ENCODE measurements at regions not wholly inside any gene's neighbourhood (a gene's known extent, or its start where the extent isn't known, plus 50 kb on each side); places are given as distances from the start of the nearest gene placed in this dataset.

DNA sequence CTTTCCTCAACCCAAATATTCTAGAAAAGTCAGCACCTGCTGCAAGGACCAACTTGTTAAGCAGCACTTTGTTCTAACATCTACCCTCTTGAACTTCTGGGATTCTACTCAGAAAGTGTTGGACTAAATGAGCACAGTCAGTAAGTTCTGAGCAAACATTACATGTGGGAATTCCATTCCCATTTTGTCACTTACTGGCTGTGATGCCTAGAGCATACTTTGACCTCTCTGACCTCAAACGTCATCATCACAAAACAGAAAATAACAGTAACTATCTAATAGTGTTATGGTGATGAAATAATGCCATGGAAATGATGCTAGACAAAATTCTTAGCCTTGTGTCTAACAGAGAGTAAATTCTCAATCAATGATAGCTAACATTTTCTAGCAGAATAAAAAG lies 829.4 kb downstream of the EPHA7 start:
- no peak for DNase-seq

DNA sequence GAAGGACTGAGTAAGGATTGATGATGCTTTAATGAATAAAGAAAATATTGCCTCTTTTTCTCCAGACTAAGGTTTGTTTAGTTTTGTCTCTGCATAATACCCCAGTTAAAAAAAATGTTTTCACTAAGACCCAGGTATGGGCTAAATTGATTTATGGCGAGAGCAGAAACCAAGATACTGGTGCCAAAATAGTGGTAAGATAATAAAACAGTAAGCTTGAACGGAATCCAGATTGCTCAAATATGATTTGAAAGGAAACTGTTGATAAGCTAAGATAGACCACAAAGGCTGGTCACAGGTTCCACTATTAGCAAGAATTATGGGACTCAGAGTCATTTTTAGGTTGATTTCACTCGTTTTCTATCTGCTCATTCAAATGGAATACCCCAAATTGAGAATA lies 831.2 kb downstream of the EPHA7 start:
- no peak for DNase-seq

DNA sequence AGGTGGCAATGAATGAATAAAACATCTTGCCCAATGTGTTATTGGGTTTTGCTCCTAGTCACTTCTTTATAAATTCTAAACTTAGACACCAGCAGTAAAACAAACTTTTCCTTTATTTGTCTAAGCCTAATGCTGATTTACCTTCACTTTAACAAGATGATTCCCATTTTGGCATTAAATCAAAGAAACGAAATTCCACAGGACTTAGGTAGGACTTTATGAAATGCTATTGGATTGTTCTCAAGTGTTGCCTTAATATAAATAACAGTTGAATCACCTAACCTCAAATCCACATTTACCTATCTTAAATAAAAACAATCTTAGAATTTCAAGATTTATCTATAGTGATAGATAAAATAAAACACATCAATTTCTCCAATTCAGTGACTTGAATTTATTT lies 831.8 kb downstream of the EPHA7 start:
- no peak for DNase-seq

DNA sequence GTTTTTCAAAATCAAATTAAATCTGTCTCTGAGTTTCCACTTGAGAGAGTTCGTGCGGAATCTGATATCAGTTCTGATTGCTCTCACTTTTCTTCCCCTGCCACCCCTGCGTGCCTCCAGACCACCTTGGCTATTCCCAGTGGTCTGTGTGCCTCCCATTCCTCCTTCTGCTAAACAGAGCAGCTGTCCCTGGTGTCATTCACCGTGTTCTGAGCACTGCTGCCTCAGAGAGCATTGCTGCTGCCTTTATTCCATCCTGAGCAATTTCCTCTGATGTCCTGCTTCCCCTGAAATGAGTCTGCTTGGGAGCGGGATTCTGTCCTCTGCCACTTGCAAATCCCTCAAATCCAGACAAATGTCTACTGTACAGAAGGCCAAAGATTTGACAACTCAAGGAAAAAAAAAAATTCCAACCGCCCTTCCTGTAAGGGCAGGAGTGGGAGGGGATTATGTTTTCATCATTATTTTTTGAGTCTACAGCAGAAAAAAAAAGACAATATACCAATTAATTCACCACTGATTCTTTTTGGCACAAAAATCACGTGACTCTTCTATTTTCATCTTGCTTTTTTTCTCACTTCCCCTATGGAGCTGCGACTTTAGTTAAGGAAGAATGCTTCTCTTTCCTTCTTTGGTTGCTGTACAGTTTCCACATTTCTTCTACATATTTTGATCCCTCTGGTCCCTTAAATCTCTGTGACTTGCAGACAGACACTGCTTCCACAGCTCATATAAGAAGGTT lies 833.0 kb downstream of the EPHA7 start:
- DNase-seq: no peak

DNA sequence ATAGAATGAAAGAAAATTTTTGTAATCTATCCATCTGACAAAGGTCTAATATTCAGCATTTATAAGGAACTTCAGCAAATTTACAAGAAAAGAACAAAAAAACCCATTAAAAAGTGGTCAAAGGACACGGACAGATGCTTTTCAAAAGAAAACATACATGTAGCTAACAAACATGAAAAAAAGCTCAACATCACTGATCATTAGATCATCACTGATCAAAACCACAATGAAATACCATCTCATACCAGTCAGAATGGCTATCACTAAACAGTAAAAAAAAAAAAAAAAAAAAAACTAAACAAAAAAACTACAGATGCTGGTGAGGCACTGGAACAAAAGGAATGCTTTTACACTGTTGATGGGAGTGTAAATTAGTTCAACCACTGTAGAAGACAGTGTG lies 837.1 kb downstream of the EPHA7 start:
- DNase-seq: no peak

DNA sequence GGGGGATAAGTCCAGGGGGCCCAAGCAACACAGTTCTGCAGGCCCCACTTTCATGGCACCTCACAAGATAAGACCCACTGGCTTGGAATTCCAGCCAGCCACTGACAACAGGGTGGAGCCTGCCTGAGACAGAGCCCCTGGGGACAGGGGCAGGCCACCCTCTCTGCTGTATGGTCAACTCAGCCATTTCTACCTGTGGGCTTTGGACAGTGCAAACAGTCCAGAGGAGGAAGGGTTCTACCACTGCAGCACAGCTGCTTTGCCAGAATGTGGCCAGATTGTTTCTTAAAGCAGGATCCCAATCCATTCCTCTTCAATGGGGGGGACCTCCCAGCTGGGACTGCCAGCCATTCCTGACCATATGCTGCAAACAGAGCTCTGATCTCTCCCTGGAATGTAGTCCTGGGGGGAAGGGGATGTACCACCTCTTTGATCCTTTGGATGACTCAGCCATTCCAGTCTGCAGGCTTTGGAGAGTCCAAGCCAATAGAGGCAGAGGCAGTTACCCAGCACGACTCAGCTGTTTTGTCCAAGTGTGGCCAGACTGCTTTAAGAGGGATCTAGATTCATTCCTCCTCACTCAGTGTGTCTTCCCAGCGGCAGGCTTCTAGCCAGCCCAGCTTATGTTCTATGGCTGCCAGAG lies 842.2 kb downstream of the EPHA7 start:
- DNase-seq: no peak

DNA sequence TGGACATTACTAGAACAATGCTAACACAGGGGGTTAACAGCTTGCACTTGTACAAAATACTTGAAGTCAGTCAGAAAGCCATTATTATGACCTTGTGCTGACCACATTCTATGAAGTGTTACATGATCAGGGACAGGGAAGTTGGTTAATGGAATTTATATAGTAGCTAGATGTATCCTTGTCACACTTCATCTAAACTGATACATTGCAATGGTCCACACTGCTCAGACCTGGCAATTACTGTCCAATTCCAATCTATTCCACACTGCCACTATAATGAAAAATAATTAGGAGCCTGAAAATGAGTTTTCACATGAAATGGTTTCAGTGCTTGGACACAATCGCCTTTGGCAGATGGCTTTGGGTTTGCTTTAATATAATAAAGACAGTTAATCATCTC lies 850.8 kb downstream of the EPHA7 start:
- no peak for DNase-seq

DNA sequence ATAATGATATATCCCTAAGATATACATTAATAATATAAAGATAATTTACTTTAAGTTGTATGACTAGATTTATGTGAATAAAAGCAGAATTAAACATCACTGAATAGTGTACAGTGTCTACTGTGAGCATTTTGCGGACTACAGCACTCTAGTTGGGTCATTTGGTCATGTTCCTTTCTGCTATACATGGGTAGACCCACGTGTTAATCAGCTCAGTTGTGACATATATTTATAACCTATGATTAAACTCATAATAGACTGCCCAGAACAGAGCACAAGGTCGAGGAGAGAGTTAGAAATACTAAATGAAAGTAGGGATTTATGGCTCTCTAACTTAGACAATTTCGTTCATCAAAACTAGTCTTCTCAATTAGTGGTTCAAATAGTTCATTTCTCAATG lies 852.7 kb downstream of the EPHA7 start:
- no peak for DNase-seq

DNA sequence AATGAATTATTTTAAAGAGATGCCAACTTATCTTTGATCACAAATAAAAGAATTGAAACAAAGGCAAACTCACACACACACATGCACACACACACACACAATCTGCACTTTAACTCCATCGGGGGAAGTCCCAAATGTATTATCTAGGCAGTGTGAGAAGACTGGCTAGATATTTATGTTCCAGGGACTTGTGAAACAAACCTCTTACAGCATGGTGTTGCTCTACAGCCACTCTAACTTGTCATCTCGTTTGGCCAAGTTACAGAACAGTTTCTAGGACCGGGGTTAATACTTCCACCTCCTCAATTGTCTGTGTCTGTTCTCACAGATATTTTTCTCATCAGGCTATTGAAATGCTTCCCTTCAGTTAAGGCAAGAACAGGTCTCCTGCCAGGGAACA lies 855.0 kb downstream of the EPHA7 start:
- no peak for DNase-seq

DNA sequence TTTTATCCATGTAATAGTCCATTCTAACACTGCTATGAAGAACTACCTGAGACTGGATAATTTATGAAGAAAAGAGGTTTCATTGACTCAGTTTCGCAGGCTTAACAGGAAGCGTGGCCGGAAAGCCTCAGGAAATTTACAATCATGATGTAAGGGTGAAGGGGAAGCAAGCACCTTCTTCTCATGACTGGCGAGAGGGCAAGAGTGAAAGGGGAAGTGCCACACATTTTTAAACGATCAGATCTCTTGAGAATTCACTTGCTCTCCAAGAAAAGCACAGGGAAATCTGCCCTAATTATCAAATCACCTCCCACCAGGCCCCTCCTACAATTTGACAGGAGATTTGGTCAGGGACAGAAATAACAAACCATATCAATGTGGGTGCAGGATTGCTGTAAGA lies 859.7 kb downstream of the EPHA7 start:
- no peak for DNase-seq

DNA sequence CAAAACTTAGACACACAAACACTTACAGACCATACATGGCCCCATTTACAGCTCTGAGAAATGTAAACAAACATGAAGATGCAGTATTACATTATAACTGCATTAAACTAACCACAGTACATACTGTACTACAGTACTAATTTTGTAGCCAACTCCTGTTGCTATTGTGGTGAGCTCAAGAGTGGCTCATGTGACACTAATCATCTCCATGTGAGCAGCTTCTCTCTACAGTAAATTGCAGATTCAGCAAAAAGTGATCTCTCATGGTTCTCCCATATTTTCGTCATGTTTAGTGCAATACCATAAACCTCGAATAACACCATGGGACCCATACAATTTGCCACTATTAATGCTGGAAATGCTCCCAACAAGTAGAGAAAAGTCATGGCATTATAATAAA lies 860.4 kb downstream of the EPHA7 start:
- no peak for DNase-seq

DNA sequence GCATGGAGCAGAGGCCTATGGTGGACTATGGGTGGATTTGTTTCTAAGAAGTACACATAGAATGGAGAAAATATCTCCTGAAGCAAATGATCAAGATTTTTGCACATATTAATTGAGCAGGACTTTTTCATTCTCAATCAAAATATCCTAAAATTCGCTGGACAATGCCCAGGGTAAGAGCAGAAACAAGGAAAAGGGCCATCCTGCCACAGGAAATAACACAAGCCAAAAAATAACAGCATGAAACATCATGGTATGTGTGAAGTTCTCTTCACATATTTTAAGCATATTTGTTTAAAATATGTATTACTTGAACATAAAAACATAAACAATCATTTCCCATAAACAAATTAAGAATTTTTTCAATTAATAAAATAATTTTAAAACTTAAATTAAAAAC lies 868.9 kb downstream of the EPHA7 start:
- DNase-seq: no peak

DNA sequence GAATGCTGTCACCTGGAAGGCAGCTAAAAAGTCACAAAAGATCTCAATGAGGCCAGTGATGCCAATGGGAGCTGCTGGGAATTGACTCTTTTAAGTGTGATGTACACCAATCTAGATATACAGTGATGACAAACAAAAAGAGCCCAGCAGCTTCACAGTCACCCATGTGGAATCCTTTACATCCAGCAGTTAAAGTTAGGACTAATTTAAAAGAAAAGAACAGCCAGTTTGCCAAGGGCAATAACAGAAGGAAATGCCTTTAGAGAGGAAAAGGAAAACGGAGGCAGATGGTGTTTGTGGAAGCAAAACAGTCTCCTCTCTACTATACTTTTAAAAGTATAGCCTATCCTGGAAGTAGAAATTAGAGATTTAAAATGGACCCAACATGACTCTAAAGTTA lies 873.5 kb downstream of the EPHA7 start:
- no peak for DNase-seq

DNA sequence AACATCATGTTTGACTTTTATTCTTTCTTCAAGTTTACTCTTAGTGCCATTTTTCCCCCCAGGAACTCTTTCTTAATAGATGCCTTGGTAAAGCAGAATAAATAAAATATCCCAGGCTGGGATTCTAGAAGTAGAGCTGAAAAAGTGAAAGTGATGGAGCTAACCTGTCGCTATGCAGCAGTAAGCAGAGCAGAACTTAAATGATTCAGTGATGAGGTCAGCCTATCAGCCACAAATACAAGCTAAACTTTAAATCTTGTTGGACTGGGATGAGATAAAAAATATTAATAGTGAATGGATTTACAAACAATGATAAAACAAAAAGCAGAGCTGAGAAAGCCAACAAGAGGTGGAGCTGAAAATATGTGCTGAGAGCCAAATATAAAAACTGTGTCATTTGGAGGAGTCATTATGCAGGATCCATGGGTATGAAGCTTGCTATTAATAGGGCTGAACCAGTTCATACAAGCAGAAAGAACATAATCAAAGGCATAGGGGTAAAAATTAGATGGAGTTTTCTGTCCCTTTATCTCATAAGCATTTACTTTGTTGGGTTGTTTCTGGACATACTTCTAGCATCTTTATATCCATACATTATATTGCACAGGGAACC lies 877.8 kb downstream of the EPHA7 start:
- DNase-seq: no peak

DNA sequence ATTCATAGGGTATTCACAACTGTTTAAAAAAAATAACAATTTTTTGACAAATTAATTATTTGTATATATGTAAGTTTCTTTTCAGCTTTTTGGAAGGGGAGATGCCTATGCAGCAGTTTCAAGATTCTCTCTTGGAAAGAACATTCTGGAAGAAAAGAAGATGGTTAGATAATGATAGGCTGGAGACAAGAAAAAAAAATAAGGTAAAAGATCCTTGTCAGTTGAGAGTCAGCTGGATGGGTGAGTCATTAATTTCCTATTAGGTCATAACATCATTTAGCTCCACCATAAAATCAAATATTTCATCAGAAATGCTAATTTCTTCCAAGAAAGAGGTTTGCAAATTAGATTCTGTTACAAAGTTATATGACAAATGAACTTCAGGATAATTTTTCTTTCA lies 880.4 kb downstream of the EPHA7 start:
- no peak for DNase-seq

DNA sequence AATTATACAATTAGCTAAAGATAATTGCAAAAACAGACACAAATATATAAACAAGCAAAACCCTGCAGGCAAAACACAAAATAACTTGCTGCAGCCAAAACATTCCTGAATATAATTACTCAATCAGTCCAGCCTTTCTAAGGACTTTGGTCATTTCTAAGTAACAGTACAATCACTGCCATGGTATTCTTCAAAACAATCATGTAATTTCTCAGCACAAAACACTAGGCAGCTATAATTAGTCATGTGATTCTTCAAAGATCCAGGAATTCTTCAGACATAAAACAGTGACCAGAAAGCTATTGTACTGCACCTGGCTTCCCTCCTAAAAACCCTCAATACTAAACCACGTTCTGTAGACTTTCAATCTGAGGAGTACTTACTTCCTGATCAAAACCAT lies 881.1 kb downstream of the EPHA7 start:
- no peak for DNase-seq

DNA sequence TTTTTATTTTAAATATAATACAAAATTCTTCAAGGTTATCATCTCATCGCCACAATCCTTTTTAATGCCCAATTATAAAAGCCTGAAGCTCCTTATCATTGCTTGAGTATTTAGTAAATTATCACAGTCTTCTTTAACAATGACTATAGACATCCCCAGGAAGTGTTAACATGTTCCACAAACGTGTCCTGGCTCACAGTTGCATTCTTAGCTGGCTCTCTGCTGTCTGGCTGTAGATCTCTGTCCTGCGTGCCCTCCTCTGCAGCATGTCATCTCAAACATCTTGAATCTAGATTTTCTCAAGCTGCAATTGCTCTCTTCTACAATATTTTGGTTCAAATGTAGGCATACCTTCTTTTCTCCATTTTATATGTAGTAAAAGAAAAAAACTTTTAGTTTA lies 885.2 kb downstream of the EPHA7 start:
- DNase-seq: no peak

DNA sequence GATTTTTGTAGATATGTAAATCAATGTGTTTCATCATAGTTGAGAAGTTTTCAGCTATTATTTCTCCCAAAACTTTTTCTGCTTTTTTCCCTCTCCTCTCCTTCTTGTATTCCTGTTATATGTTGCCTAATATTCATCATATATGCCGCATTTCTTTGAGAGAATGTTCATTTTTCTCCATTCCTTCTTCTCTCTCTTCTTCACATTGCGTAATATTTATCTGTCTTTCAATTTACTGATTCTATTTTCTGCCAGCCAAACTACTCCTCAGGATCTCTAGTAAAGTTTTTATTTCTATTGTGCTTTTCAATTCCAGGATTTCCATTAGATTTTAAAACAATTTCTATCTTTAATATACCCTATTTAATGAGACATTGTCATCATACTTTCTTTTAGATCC lies 896.8 kb downstream of the EPHA7 start:
- DNase-seq: no peak

DNA sequence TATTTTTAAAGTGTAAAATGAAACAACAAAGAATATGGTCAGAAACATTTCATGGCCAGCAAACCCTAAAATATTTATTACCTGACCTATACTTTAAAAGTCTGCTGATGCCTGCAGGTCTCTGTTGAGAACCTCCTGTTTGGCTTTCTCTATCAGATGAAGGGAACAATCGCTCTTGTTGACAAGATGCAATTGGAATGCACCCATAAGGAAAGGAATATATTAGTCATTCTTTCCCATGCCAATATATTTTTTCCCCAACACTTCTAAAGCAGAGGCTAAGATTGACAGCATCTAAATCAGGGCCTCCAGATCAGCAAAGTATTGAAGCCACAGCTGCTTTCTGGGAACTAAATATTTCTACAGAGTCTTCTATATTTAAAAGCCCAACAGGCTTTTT lies 897.8 kb downstream of the EPHA7 start:
- no peak for DNase-seq

DNA sequence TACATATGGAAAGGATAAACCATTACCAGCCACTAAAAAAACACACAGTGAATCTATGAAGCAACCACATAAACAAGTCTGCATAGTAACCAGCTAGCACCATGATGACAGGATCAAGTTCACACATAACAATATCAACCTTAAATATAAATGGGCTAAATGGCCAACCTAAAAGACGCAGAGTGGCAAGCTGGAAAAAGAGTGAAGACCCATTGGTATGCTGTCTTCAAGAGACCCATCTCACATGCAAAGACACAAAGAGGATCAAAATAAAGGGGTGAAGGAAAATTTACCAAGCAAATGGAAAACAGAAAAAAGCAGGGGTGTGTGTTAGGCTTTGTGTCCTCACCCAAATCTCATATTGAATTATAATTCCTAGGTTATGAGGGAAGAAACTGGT lies 909.2 kb downstream of the EPHA7 start:
- no peak for DNase-seq

DNA sequence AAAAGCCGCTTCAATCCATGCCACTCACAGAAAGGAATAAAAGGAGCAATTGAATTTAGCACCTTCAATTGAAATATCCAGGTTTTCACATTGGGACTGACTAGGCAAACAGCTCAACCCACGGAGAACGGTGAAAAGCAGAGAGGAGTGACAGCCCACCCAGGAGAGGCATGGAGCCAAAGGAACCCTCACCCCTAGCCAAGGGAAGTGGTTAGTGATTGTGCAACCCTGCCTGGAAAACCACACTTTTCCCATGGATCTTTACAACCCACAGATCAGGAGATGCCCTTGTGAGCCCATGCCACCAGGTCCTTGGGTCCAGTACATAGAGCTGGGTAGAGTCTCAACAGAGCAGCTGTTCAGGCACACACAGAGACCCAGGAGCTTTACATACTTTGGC lies 911.8 kb downstream of the EPHA7 start:
- no peak for DNase-seq

DNA sequence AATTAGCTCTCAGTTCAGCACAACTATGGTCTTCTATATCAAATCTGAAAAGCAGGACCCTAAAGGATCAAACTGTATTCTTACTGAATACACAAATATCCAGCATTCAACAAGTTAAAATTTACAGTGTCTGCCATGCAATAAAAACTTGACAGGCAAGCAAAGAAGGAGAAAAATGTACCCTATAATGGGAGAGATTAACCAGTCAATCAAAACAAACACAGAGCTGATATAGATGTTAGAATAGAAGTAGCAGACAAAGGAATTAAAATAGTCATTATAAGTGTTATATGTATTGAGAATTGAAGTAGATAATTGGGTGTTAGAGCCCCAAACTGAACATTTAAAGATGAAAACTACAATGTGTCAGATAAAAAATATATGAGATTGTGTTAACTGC lies 914.9 kb downstream of the EPHA7 start:
- no peak for DNase-seq

DNA sequence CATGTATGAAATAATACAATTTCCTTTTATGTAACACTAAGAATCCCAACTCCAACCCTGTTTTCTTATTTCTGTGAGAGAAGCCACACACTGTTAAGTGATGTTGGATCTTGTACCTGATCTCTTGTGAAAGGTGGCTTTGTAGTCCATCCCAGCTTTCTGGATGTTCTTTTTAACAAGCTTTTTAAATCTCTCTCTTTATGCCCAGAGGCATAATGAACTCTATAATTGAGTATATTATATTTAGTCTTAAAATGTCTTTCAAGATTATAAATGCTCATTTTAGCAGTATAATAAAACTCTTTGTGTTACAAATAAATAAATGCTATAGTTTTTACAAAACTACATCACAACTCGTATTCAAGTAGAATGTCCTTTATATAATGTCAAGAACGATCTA lies 922.1 kb downstream of the EPHA7 start:
- DNase-seq: no peak

DNA sequence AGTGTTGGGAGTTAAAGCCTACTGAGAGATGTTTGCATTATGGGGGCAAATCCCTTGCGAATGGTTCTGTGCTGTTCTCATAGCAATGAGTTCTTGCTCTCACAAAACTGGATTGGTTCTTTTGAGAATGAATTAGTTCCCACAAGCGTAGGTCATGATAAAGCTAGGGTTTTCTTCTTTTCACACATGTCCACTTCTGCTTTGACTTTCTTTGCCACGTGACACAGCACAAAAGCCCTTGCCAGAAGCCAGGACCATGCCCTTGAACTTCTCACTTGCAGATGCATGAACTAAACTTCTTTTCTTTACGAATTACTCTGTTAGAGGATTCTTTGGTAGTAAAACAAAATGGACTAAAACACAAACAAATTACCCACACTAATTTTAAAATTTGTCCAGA lies 922.8 kb downstream of the EPHA7 start:
- no peak for DNase-seq

DNA sequence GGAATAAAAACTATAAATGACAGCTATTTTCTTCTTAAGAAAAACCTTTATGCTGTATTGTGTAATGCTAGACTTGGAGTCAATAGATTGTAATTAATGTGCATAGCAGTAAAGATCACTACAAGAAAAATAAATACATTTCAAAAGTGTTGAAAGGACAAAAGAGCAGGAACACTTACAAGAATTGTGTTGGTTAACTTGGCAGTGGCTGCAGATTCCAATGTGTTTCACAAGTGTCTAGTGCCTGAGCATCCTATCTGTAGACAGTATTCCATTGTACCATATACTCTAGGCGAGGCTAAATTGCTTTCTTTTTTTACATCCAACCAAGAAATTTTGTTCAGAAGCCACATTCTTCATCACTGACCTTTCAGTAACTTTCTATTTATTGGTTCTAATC lies 924.1 kb downstream of the EPHA7 start:
- no peak for DNase-seq
